H1 (cell line): ENCODE measurements at regions not wholly inside any gene's neighbourhood (a gene's known extent, or its start where the extent isn't known, plus 50 kb on each side); places are given as distances from the start of the nearest gene placed in this dataset.

Experiments
- CTCF ChIA-PET: fragments of 300-600 bp; sonication (Branson Sonifier 250); formaldehyde crosslinking; loops from one replicate; lab custom pipeline; 2021; ENCODE audit not compliant: partially characterized antibody; lab: Charles Lee
- POLR2A ChIA-PET: fragments of 300-600 bp; sonication (Branson Sonifier 250); formaldehyde crosslinking; loops from one replicate; lab custom pipeline; 2021; ENCODE audit warnings: inconsistent platforms; ENCODE audit not compliant: partially characterized antibody; lab: Charles Lee
- DNase-seq, 2 experiments: peaks; one replicate each; pipeline versions ENCODE4 v3.0.0 to v3.0.0-alpha.2; 2010 to 2022; ENCODE audit warnings: low spot score in 2 of 2, low read depth in 1 of 2, mixed read lengths in 1 of 2
- FAIRE-seq: peaks from 2 replicates; lab custom pipeline; 2011; peaks lifted over from hg19 to GRCh38; lab: Jason Lieb, UNC
- H2AFZ ChIP-seq: 2 replicates; pipeline ENCODE4 v1.8.1; 2012; ENCODE audit warnings: low read length, inconsistent platforms
- H2AK5ac ChIP-seq: 2 replicates; pipeline ENCODE4 v1.6.1; 2013; ENCODE audit warnings: low read depth, low read length
- H2BK120ac ChIP-seq: replicated peaks from 2 replicates; pipeline ENCODE3; 2013; ENCODE audit warnings: low read depth, low read length, inconsistent platforms
- H2BK12ac ChIP-seq: 2 replicates; pipeline ENCODE4 v1.6.1; 2013; ENCODE audit warnings: low read depth, low read length
- H2BK15ac ChIP-seq: 2 replicates; pipeline ENCODE4 v1.6.1; 2013; ENCODE audit warnings: low read length
- H2BK20ac ChIP-seq: 2 replicates; pipeline ENCODE4 v1.6.1; 2013; ENCODE audit warnings: low read length
- H2BK5ac ChIP-seq: 2 replicates; pipeline ENCODE4 v1.6.1; 2013; ENCODE audit warnings: low read depth, low read length
- H3K14ac ChIP-seq: 2 replicates; pipeline ENCODE4 v1.6.1; 2013; ENCODE audit warnings: inconsistent platforms; ENCODE audit not compliant: insufficient read length
- H3K18ac ChIP-seq: 2 replicates; pipeline ENCODE4 v1.6.1; 2013; ENCODE audit warnings: low read length; ENCODE audit errors: extremely low read depth
- H3K23ac ChIP-seq: 2 replicates; pipeline ENCODE4 v1.6.1; 2013; ENCODE audit warnings: inconsistent platforms; ENCODE audit not compliant: insufficient read length
- H3K23me2 ChIP-seq: 2 replicates; pipeline ENCODE4 v1.6.1; 2013; ENCODE audit warnings: low read depth, low read length
- H3K27ac ChIP-seq: 2 replicates; pipeline ENCODE4 v1.6.1; 2011; ENCODE audit warnings: low read depth, low read length, inconsistent platforms
- H3K27me3 ChIP-seq, 4 experiments: replicated peaks in 1 of 4; 1 replicate in 1 of 4; 2 replicates in 3 of 4; pipeline versions ENCODE4 v1.6.1 to v1.8.1; 2011 to 2013; ENCODE audit warnings: low read length in 3 of 4, mild to moderate bottlenecking in 3 of 4, inconsistent platforms in 2 of 4, mixed read lengths in 2 of 4, moderate library complexity in 1 of 4; ENCODE audit not compliant: control insufficient read depth in 3 of 4, insufficient read depth in 3 of 4; ENCODE audit errors: extremely low read depth in 1 of 4
- H3K36me3 ChIP-seq, 4 experiments: 2 replicates each; pipeline versions ENCODE4 v1.6.1 to v1.8.1; 2011 to 2013; ENCODE audit warnings: mild to moderate bottlenecking in 4 of 4, low read length in 3 of 4, moderate library complexity in 2 of 4, control low read depth in 1 of 4, inconsistent platforms in 1 of 4; ENCODE audit not compliant: insufficient read depth in 4 of 4, control insufficient read depth in 2 of 4
- H3K4ac ChIP-seq: replicated peaks from 2 replicates; pipeline ENCODE3; 2013; ENCODE audit warnings: low read length, low read depth, mixed read lengths, inconsistent platforms; ENCODE audit not compliant: insufficient read length
- H3K4me1 ChIP-seq, 4 experiments: replicated peaks in 1 of 4; 1 replicate in 1 of 4; 2 replicates in 3 of 4; pipeline versions ENCODE4 v1.6.1 to v1.8.1; 2011 to 2013; ENCODE audit warnings: low read length in 3 of 4, inconsistent platforms in 2 of 4, mixed read lengths in 1 of 4; ENCODE audit not compliant: insufficient read depth in 4 of 4, control insufficient read depth in 3 of 4
- H3K4me2 ChIP-seq, 2 experiments: 2 replicates each; pipeline versions ENCODE4 v1.6.1 to v1.8.1; 2011 to 2013; ENCODE audit warnings: low read depth in 2 of 2, low read length in 2 of 2, control low read depth in 1 of 2, inconsistent platforms in 1 of 2, mild to moderate bottlenecking in 1 of 2; ENCODE audit not compliant: insufficient read depth in 1 of 2
- H3K4me3 ChIP-seq, 4 experiments: fragments of 200-600, 300-600 bp in 1 of 4; sonication (generic), shearing (Covaris generic), sonication (Bioruptor Twin) in 1 of 4; 2 replicates each; pipeline versions ENCODE4 v1.5.1 to v1.8.1; 2011 to 2016; ENCODE audit warnings: low read length in 4 of 4, low read depth in 3 of 4, control low read depth in 2 of 4, inconsistent platforms in 2 of 4, mild to moderate bottlenecking in 2 of 4, mixed read lengths in 1 of 4, moderate library complexity in 1 of 4; ENCODE audit not compliant: insufficient read depth in 2 of 4; ENCODE audit errors: extremely low read depth in 1 of 4
- H3K56ac ChIP-seq: replicated peaks from 2 replicates; pipeline ENCODE3; 2013; ENCODE audit warnings: low read depth, mild to moderate bottlenecking, mixed read lengths, low read length, inconsistent platforms; ENCODE audit not compliant: insufficient read length
- H3K79me1 ChIP-seq: 2 replicates; pipeline ENCODE4 v1.6.1; 2013; ENCODE audit warnings: low read depth, low read length, control low read depth
- H3K79me2 ChIP-seq, 2 experiments: 2 replicates each; pipeline versions ENCODE4 v1.6.1 to v1.8.1; 2012 to 2013; ENCODE audit warnings: low read length in 2 of 2, mild to moderate bottlenecking in 2 of 2, inconsistent platforms in 1 of 2; ENCODE audit not compliant: insufficient read depth in 2 of 2, control insufficient read depth in 1 of 2
- H3K9ac ChIP-seq, 4 experiments: replicated peaks in 1 of 4; 1 replicate in 1 of 4; 2 replicates in 3 of 4; pipeline versions ENCODE4 v1.6.1 to v1.8.1; 2011 to 2013; ENCODE audit warnings: low read depth in 3 of 4, low read length in 3 of 4, control low read depth in 2 of 4, mild to moderate bottlenecking in 2 of 4, moderate library complexity in 2 of 4, inconsistent platforms in 1 of 4; ENCODE audit errors: extremely low read depth in 1 of 4
- H3K9me3 ChIP-seq, 2 experiments: 2 replicates each; pipeline versions ENCODE4 v1.6.1 to v1.8.1; 2012 to 2013; ENCODE audit warnings: mild to moderate bottlenecking in 2 of 2, moderate library complexity in 2 of 2, control low read depth in 1 of 2, inconsistent platforms in 1 of 2, low read depth in 1 of 2, low read length in 1 of 2, mixed read lengths in 1 of 2; ENCODE audit not compliant: insufficient read depth in 2 of 2
- H4K20me1 ChIP-seq, 2 experiments: replicated peaks in 1 of 2; 2 replicates each; pipeline versions ENCODE3 to v1.8.1; 2011 to 2013; ENCODE audit warnings: inconsistent platforms in 2 of 2, low read length in 2 of 2, mild to moderate bottlenecking in 1 of 2; ENCODE audit not compliant: insufficient read depth in 2 of 2, control insufficient read depth in 1 of 2
- H4K5ac ChIP-seq: 2 replicates; pipeline ENCODE4 v1.6.1; 2013; ENCODE audit warnings: low read length, low read depth, mixed read lengths, inconsistent platforms; ENCODE audit not compliant: insufficient read length
- H4K8ac ChIP-seq: 2 replicates; pipeline ENCODE4 v1.8.0; 2013; ENCODE audit warnings: mild to moderate bottlenecking, moderate library complexity, low read length, inconsistent platforms; ENCODE audit not compliant: insufficient read depth; ENCODE audit errors: extremely low read depth
- H4K91ac ChIP-seq: replicated peaks from 2 replicates; pipeline ENCODE3; 2013; ENCODE audit warnings: low read length, mixed read lengths, inconsistent platforms; ENCODE audit not compliant: insufficient read length
- MAFK ChIP-seq: IDR thresholded peaks from 2 replicates; pipeline ENCODE4 v1.6.1; 2012; ENCODE audit warnings: low read depth, mild to moderate bottlenecking, improper control_type of control experiment, low read length
- SP1 ChIP-seq: IDR thresholded peaks from 2 replicates; pipeline ENCODE4 v1.6.1; 2011; ENCODE audit warnings: low read depth, low read length
- TAF7 ChIP-seq: optimal IDR thresholded peaks from 2 replicates; pipeline ENCODE3; 2011; ENCODE audit warnings: low read depth, mild to moderate bottlenecking, inconsistent platforms, low read length, moderate library complexity, borderline replicate concordance
- WGBS, 2 experiments: shearing (Covaris generic) in 1 of 2; methylation state at CpG; one replicate each; pipeline versions ENCODE4 v1.1.6 to v1.1.7; 2013 to 2015; ENCODE audit warnings: low lambda C conversion rate in 2 of 2, mixed read lengths in 2 of 2, inconsistent platforms in 1 of 2, low coverage in 1 of 2, missing lambda C conversion rate in 1 of 2; ENCODE audit not compliant: insufficient replicate concordance in 2 of 2, insufficient coverage in 1 of 2, insufficient read length in 1 of 2; ENCODE audit errors: extremely low coverage in 1 of 2, missing lambda C conversion rate in 1 of 2; 5-methylcytosine and 5-hydroxymethylcytosine counted together

DNA sequence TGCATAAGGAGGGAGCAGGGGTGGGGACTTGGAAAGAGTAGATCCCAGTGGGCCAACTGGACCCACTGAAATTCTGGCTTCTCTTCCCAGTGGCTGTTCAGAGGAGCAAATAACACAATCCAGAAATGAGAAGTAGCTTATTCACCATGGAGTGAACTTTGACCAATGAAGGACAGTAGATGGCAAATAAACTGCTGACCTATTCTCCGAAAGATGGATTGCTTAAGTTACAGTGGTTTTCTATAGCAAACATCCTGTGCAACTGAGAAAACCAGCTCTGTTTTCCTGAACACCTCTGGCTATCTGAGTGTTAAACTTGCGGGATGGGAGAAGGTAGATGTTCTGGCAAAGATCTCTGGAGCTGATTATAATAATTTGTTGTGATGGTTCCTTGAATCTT lies 325.1 kb downstream of the SPATA31D1 start:
- Histone ChIP-seq H3K79me2 (no peaks in the 10 kb centered on the region), H4K5ac (no peak overlapping the region), H3K4me1 (no peaks in the 10 kb centered on the region), H3K27me3 (no peaks in the 10 kb centered on the region), H2AFZ (no peak overlapping the region), H2BK5ac (no peak overlapping the region), H3K27ac (no peak overlapping the region), H4K8ac (no peak overlapping the region), H2BK20ac (no peak overlapping the region), H3K79me1 (no peaks in the 10 kb centered on the region), H3K23ac (no peak overlapping the region), H4K91ac (no peak overlapping the region), H3K56ac (no peak overlapping the region), H2AK5ac (no peak overlapping the region), H3K23me2 (no peaks in the 10 kb centered on the region), H2BK12ac (no peak overlapping the region), H3K36me3 (no peaks in the 10 kb centered on the region), H3K14ac (no peak overlapping the region), H2BK120ac (no peak overlapping the region), H2BK15ac (no peak overlapping the region), H3K4me2 (no peak overlapping the region), H3K9ac (no peak overlapping the region), H3K4ac (no peak overlapping the region), H3K9me3 (no peaks in the 10 kb centered on the region), H3K18ac (no peak overlapping the region), H3K4me3 (no peak overlapping the region), H4K20me1 (no peaks in the 10 kb centered on the region)
- TF ChIP-seq MAFK (no peak), SP1 (no peak), TAF7 (no peak)
- DNase-seq (no peak), FAIRE-seq (no peak)
- ChIA-PET CTCF (interaction anchor here (1.0 kb wide), 1 partner anchor 487 kb away, joined by 3 read pairs; no protein-coding TSS in a partner anchor), POLR2A (no interaction called here)
- WGBS, 2 experiments = 89% methylated on average over 2 of the region's 2 CpGs; no CpG with 5 or more reads in 1 of the 2 experiments
